ENCODE measurements at regions not wholly inside any gene's neighbourhood (a gene's known extent, or its start where the extent isn't known, plus 50 kb on each side); places are given as distances from the start of the nearest gene placed in this dataset.

DNA sequence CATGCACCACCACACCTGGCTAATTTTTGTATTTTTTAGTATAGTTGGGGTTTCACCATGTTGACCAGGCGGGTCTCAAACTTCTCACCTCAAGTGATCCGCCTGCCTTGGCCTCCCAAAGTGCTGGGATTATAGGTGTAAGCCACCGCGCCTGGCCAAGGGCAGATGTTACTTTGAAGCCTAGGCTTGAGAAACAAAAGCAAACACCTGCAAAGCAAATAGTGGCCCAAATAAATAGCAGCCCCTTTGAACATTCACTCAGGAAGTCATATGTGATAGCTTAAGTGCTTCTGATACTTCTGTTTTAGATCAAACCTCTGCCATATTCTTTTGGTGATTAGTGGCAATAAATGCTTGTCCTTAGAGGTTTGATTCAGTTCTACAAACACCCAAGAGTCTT lies 404.5 kb upstream of the SMIM21 start:
- H3K4me3 ChIP-seq (ENCODE audit: low read length): no peak overlapping the region
- TF ChIP-seq, protein P1, sequence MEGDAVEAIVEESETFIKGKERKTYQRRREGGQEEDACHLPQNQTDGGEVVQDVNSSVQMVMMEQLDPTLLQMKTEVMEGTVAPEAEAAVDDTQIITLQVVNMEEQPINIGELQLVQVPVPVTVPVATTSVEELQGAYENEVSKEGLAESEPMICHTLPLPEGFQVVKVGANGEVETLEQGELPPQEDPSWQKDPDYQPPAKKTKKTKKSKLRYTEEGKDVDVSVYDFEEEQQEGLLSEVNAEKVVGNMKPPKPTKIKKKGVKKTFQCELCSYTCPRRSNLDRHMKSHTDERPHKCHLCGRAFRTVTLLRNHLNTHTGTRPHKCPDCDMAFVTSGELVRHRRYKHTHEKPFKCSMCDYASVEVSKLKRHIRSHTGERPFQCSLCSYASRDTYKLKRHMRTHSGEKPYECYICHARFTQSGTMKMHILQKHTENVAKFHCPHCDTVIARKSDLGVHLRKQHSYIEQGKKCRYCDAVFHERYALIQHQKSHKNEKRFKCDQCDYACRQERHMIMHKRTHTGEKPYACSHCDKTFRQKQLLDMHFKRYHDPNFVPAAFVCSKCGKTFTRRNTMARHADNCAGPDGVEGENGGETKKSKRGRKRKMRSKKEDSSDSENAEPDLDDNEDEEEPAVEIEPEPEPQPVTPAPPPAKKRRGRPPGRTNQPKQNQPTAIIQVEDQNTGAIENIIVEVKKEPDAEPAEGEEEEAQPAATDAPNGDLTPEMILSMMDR (conservative IDR thresholded peaks at IDR 0.05; ENCODE audit: low read depth, low read length): no peak
- no peak for DNase-seq (ENCODE audit: low read depth)

DNA sequence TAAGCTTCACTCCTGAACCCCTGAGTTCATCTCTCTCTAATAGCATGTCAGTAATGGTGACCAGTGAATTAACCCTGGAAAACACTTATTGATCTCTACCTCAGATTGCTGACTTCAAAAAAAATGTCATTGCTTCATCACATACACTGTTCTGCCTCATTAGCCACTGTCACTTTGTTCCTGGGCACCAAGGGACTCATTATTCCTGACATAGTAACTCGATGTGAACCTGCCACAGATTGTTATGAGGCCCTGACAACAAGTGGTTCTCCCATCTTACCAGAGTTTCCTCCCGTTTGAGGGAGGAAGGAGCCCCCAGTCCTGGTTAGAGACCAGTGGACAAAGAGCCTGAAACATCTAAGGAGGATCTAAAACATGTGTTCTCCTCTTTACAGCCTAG lies 403.3 kb upstream of the SMIM21 start:
- TF ChIP-seq, protein P1 (conservative IDR thresholded peaks at IDR 0.05; ENCODE audit: low read depth, low read length): no peak
- DNase-seq (ENCODE audit: low read depth): no peak

DNA sequence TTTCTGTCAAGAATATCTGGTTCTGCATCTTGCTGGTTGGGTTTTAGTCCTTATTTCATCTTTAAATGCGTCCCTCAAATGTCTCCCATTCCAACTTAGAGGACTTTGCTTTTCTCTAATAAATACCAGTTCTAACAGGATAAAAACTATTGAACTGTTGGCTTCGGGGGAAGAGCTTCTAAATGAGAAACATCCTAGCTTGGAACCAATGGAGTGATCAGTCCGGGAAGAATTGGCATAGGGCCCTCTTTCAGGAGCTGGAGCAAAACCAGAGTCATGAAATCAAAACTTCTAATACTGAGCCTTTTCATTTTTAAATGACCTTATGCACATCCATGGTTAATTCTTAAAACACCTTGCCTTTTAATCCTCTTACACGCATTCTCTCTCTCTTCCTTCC lies 401.6 kb upstream of the SMIM21 start:
- H3K4me3 ChIP-seq (ENCODE audit: low read length): no peak overlapping the region
- TF ChIP-seq, protein P1 (conservative IDR thresholded peaks at IDR 0.05; ENCODE audit: low read depth, low read length): no peak
- DNase-seq (ENCODE audit: low read depth): no peak

More for the DNA sequence above, 403.3 kb upstream of the SMIM21 start:
- H3K4me3 ChIP-seq (ENCODE audit: low read length): no peak overlapping the region

DNA sequence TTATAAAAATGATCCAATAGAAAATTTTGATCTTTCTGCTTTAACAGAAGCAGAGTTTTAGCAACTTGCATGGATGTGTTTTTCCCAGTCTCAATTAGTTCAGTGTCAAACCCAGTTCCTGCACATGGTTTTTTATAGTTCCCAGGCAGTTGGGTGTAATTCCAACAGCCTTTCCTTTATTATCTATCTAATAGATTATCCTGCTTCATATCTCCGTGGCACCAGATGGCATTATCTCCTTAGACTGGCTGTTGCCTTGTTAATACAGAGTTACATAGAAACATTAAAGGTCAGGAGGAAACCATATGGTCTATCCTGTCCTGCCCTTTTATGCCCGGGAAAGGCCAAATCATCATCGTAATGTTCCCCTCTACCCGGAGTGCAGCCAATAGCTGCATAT lies 400.9 kb upstream of the SMIM21 start:
- H3K4me3 ChIP-seq (ENCODE audit: low read length): no peak overlapping the region
- TF ChIP-seq, protein P1 (conservative IDR thresholded peaks at IDR 0.05; ENCODE audit: low read depth, low read length): no peak
- no peak for DNase-seq (ENCODE audit: low read depth)

DNA sequence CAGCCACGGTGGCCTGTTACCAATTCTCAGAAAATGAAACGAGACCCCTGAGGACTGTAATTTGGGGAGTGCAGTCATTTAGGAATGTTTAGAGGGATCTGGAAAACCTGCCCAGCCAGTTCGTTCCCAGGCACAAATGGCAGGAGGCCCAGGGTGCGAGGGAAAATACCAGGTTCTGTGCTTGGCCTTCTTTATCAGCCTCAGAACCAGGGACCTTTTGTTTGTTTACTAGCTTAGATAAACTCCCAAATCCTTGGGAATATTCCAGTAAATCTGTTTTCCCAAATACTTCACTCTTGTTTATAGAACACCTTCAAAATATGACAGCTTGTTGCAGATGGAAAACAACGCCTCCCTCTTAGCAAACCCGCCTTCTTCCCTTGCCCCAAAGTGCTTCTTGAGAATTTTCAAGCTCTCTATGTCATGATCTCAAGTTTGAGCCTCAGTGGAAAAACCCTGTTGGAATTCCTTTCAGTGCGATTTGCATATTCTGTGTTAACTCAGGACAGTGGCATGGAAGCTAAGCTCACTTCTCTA lies 400.3 kb upstream of the SMIM21 start:
- TF ChIP-seq, protein P1 (conservative IDR thresholded peaks at IDR 0.05; ENCODE audit: low read depth, low read length): no peak
- no peak overlapping the region for H3K4me3 ChIP-seq (ENCODE audit: low read length)
- DNase-seq (ENCODE audit: low read depth): no peak

DNA sequence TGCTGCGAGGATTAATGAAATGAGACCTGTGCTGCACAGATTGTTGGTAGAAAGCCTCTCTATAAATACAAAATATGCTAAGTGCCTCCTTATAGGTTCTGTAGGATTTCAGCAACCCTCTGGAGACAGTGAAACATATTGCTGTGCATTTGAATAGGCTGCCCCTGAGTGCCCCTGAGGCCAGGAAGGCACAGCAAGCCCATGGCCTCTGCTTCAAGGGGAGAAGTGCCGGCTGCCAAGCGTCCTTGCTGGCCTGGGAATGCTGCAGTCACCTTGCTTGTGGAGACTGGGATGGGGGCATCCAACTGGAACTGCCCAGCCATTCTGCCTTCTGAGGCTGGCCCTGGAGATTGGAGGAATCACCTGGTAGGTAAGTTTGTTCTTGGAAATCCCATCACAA lies 397.2 kb upstream of the SMIM21 start:
- DNase-seq (ENCODE audit: low read depth): no peak
- H3K4me3 ChIP-seq (ENCODE audit: low read length): no peak overlapping the region
- TF ChIP-seq, protein P1 (conservative IDR thresholded peaks at IDR 0.05; ENCODE audit: low read depth, low read length): no peak

DNA sequence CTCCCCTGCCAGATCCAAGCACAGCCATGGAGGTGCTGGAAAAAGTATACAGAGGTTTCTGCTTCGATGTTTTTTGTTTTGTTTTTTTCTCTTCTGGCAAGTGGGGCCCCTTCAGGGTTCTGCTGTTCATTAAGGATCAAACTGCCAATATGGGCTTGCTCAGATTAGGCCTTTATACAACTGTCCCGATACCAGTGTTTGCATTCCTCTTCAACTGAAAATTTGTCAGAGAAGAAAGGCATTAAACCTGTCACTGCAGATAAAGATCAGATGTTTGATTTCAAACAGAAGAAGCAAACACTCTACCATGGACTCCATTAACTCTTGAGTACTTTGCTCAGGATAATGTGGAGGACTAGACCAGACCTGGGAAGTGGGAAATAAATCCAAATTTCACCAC lies 396.0 kb upstream of the SMIM21 start:
- TF ChIP-seq, protein P1 (conservative IDR thresholded peaks at IDR 0.05; ENCODE audit: low read depth, low read length): no peak
- no peak overlapping the region for H3K4me3 ChIP-seq (ENCODE audit: low read length)
- DNase-seq (ENCODE audit: low read depth): no peak

All from retinal pigment epithelial cell (primary cell).